ENCODE measurements at regions not wholly inside any gene's neighbourhood (a gene's known extent, or its start where the extent isn't known, plus 50 kb on each side); places are given as distances from the start of the nearest gene placed in this dataset.

DNA sequence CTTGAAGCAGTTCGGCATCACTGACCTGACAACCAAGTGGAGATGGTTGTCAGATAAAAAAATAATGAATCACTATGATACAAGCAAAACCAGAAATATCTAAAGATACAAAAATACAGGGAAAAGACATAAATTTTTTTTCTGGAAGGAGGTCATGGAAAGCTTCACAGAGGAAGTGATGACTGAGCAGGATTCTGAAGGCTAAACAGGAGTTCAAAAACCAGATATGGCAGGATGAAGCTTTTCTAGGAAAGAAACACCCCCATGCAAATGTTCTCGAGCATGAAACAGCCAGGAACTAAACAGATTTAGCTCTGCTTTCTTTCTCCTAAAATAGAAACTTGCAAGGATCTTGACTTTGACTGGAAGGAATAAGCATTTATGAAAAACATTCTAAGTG is 60.7 kb upstream of the IFNE start:
- TF ChIP-seq BHLHE40 (IDR thresholded peaks at IDR 0.05; ENCODE audit: borderline replicate concordance) (no peak), ELF4 (IDR thresholded peaks at IDR 0.05) (no peak), TARDBP (IDR thresholded peaks at IDR 0.05) (no peak), ZNF384 (IDR thresholded peaks at IDR 0.05) (no peak), ARNT (IDR thresholded peaks at IDR 0.05) (no peak), NFRKB (IDR thresholded peaks at IDR 0.05) (no peak), LEF1 (IDR thresholded peaks at IDR 0.05; ENCODE audit: borderline replicate concordance) (no peak), L3MBTL2 (conservative IDR thresholded peaks at IDR 0.05) (no peak), SUZ12 (IDR thresholded peaks at IDR 0.05) (no peak)

Measured in HEK293T (cell line).